SIG-M5 (cell line): ENCODE measurements at regions not wholly inside any gene's neighbourhood (a gene's known extent, or its start where the extent isn't known, plus 50 kb on each side); places are given as distances from the start of the nearest gene placed in this dataset.
"Not testable (repeated sequence)": the region's sequence is repeated elsewhere in the genome, so short reads cannot be mapped to it uniquely, and the experiment has no call there.

Experiments
- DNase-seq: peaks from one replicate; lab custom pipeline; 2025; lab: John Stamatoyannopoulos, UW

DNA sequence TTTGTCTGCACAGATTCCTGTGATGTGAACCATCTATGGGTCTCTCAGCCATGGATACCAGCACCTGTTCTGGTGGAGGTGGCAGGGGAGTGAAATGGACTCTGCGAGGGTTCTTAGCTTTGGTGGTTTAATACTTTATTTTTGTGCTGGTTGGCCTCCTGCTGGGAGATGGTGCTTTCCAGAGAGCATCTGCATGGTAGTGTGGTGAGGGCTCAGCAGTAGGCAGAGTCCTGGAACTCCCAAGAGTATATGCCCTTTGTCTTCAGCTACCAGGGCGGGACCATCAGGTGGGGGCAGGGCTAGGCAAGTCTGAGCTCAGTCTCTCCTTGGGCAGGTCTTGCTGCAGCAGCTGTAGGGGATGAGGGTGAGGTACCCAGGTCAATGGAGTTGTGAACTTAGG lies 97.5 kb upstream of the TRIM2 start:
- not testable (repeated sequence) for DNase-seq

GRCh38 chr4:153107246-153107645 lies 97.0 kb upstream of the TRIM2 start:
- DNase-seq, result no peak

DNA sequence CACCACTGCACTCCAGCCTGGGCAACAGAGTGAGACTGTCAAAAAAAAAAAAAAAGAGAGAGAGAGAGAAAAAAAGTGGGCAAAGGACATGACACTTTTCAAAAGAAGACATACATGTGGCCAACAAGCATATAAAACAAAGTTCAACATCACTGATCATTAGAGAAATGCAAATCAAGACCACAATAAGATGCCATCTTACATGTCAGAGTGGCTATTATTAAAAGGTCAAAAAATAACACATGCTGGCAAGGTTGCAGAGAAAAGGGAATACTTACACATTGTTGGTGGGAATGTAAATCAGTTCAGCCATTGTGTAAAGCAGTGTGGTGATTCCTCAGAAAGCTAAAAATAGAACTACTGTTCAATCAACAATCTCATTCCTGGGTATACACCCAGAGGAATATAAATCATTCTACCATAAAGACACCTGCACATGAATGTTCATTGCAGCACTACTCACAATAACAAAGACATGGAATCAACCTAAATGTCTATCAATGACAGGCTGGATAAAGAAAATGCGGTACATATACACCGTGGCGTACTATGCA lies 94.9 kb upstream of the TRIM2 start:
- no peak for DNase-seq

DNA sequence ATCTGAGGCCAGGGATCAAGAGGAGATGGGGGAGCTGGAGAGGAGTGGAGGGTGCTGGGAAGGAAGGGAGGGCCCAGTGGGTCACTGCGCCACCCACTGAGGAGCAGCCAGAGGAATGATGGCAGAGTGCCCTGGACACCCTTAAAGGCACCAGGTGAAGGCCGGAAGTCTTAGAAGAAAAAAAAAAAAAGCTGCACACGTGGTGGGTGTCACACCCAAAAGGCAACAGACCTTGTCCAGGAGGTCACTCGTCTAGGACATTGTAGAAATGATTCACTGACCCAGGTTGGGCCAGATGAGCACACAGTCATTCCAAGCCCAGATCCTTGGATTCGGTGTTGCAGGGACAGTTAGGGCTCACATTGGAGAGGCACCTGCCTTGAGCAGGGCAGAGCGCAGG lies 93.5 kb upstream of the TRIM2 start:
- no peak for DNase-seq

DNA sequence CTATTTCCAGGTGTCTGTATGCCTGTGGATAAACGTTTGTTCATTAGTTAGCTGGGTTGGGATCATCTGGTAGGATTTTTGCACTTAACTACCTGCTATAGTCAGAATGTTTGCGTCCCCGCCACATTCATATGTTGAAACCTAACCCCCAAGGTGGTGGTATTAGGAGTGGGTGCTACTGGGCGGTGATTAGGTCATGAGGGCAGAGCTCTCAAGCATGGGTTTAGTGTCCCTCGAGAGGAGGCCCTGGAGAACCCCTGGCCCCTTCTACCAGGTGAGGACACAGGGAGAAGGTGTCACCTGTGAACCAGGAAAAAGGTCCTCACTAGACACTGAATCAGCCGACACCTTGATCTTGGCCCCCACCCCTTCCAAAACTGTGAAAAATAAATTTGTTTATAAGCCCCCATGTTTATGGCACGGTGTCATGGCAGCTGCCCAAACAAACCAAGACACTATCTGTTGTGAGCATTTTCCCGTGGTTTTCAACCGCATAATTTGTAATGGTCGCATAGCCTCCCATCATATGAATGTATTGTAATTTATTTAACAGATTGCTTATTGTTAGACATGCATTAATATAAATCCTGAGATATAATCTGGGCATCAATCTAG lies 92.7 kb upstream of the TRIM2 start:
- no peak for DNase-seq

- no peak for DNase-seq
These were observed 92.2 kb upstream of the TRIM2 start for GRCh38 chr4:153112041-153112441.

- DNase-seq, result no peak
These were observed 91.0 kb upstream of the TRIM2 start for GRCh38 chr4:153113061-153113837.

GRCh38 chr4:153113838-153114105 lies 90.5 kb upstream of the TRIM2 start:
- DNase-seq, result no peak

- DNase-seq, result no peak
These were observed 89.4 kb upstream of the TRIM2 start for GRCh38 chr4:153114771-153115321.

DNA sequence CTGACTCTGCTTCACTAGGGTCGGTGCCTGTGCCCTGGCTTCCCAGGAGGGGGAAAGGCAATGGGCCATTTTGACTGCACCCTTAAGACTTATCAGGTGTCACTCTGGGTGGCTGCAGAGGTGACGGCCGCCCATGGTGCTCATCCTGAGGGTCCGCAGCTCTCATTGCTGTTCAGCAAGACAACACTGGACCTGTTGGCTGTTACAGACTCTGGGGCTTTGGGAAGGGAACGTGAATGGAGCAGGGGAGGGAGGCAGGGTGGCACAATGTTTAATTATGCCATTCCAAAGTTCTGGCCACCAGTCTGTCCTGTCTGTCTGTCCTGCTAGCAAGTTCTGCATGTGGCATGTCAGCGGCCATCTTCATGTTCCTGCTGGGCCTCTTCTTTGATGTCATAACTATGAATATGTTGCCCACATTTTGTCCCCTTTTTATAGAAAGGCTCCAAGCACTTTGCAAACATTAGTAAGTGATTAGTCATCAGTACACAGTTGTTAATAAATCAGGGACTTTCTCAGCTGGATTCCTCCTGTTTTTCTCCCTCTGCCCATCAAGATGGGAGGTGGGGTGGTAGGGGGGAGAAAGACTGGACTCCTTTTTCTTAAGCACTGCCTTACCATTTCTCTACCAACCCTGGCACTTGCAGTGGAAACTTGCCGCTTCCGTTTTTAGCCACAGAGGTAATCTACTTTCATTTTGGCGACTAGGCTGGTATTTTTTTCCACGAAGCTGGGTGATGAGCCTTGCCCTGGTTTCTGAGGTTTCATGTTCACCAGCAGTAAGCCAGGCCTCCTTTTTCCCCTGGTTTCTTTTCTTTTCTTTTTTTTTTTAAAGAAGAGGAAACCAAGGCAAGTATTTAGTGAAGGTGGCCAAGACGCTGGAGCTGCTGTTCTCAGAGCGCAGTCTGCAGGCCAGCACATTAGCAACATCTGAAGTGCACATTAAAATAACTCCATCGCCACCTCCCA lies 88.6 kb upstream of the TRIM2 start:
- DNase-seq, result no peak

DNA sequence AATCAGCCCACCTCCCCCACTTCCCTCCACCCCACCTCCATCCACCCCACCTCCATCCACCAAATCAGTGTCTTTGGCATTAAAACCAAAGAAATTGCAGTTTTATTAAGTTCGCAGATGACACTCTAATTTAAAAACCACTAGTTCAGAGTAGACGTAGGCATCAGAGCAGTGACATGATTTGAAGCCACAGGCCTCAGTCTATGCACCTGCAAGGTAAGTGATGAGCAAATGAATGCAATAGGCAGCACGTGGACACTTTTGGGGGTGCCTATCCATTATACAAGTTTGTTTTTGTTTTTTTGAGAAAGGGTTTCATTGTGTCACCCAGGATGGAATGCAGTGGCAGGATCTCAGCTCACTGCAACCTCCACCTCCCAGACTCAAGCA lies 88.0 kb upstream of the TRIM2 start:
- no peak for DNase-seq

DNA sequence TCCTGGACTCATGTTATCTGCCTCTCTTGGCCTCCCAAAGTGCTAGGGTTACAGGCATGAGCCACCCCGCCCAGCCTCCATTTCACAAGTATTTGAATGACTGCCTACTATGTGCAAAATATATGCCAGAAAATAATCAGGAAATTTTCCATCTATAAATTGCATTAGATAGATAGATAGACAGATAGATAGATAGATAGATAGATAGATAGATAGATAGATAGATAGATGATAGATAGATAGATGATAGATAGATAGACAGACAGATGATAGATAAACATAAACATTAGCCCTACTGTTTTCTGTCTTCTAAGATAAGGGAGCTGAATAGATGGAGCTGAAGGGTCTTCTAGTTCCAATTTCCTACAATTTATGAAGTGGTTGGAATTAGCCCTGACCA lies 87.4 kb upstream of the TRIM2 start:
- no peak for DNase-seq

- no peak for DNase-seq
These were observed 86.7 kb upstream of the TRIM2 start for GRCh38 chr4:153117554-153117953.

GRCh38 chr4:153119626-153120025 lies 84.6 kb upstream of the TRIM2 start:
- DNase-seq, result no peak

DNA sequence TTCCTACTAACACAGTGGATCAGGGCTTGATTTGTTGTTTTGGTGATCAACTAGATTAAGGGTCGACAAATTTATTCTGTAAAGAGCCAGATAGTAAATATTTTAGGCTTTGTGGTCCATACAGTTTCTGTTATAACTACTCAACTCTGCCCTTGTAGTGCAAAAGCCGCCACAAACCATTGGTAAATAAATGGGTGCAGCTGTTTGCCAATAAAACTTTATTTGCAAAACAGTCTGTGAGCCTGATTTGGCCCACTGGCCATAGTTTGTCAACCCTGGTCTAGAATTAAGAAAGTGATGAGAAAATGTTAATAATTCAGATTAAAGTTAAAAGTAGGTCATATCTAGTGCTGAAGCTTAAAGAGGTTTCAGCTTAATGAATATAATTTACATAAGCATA lies 84.0 kb upstream of the TRIM2 start:
- DNase-seq, result no peak

DNA sequence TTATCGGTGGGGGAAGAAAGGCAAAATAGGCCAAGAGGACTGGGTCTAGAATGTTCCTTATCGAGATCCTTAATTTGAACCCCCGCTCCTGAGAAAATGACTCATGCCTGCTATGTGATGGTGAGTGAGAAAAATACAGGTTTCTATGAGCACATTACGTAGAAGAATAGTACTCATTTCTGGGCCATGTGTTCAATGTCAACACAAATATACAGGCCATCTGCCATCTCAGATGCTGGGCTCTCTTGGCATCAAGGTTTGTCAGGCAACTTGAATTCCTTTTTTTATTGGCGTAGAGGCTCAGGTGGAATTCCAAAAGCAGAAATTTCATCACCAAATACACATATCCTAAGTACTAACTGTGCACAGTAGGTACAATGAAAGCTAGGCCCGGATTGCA lies 81.4 kb upstream of the TRIM2 start:
- no peak for DNase-seq

DNA sequence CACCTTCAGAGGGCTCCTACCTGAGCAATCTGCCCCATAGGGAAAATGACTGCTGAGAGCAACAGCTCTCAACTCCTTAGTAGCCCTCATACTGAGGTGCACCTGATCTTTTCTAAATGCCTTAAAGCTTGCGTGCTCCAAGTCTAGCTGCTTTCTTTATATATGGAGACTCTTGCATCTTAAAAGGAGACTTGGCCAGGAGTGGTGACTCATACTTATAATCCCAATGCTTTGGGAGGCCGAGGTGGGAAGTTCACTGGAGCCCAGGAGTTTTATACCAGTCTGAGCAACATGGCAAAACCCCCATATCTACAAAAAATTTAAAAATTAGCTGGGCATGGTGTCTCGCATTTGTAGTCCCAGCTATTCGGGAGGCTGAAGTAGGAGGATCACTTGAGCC lies 78.1 kb upstream of the TRIM2 start:
- DNase-seq, result no peak

- no peak for DNase-seq
These were observed 76.3 kb upstream of the TRIM2 start for GRCh38 chr4:153127760-153128494.

DNA sequence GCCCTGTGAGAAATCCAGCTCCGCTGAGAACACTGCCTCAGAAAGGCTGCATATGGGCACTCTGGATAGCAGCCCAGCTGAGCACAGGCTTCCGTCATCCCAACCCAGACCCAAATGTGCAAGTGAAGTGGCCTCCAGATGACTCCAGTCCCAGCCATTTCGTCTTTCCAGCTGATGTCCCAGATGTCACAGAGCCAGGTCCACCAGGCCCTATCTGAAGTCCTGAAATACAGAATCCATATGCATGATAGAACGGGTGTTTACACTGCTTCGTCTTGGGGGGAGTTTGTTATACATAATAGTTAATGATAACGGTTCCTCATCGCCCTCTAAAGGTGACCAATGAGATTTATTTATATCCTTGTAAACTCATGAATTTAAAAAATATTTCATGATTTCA lies 72.6 kb upstream of the TRIM2 start:
- DNase-seq, result no peak

DNA sequence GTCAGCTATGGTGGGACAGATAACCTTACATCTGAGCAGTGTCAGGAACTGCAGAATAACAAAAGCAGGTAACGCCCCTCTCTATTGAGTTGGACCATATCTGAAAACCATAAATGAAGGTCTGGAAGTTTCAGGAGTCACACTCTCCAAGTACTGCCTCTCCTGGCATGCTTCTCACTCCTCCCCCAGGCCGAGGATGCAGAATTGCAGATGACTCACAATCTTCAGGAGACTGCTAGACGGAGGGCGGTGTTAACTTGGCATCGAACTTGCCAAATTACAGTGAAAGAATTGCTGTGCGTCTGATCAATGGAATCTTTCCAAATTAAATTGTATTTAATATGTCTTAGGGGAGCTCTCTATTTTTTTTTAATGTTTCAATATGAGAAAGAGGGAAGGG lies 67.1 kb upstream of the TRIM2 start:
- no peak for DNase-seq

DNA sequence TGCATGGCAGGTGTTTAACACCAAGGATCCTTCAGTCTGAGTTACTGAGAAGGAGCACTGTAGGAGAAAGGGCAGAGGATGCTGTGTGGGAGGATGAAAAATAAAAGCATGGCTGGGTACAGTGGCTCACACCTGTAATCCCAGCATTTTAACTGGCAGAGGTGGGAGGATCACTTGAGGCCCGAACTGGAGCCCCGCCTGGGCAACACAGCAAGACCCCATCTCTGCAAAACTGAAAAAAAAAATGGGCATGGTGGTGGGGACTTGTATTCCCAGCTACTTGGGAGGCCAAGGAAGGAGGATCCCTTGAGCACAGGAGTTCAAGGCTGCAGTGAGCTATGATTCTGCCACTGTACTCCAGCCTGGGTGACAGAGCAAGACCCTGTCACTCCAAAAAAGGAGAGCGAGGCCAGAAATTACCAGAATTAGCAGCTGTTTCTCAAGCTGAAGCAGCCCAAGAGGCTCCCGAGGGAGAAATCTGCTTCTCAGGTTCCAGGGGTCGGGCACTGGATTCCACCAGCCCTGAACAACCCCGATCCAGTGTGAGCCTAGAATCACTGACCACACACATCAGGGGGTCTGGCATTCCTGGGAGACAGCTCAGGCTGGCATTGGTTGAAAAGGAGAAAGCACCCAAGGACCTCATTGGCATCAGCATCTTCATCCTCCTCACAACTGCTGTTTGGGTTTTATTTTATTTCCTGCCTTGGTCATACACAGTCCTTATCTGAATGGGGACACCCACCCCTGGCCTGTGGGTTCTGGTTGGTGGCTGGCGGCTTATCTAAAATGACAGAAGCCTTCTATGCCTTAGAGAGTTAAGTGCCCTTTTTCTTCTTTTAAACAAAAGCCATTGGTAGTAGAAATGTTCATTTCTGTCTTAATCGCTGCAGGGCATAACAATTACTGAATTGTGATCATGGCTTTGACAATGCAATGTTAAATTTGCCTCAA lies 66.3 kb upstream of the TRIM2 start:
- DNase-seq, result no peak
